SJCRH30 (cell line): ENCODE measurements at regions not wholly inside any gene's neighbourhood (a gene's known extent, or its start where the extent isn't known, plus 50 kb on each side); places are given as distances from the start of the nearest gene placed in this dataset.
A peak's percentile ranks its signal among the peaks of the same experiment; 100 is the strongest.

Experiments
- DNase-seq, 2 experiments: peaks; one replicate each; pipeline ENCODE4 v3.0.0-alpha.2; 2015 to 2020
- H3K27ac ChIP-seq: fragments of 250-450 bp; sonication (Bioruptor Pico); 2 replicates; pipeline ENCODE4 v1.5.1; 2020; ENCODE audit warnings: mild to moderate bottlenecking, moderate library complexity
- H3K27me3 ChIP-seq: fragments of 250-450 bp; sonication (Bioruptor Pico); 2 replicates; pipeline ENCODE4 v1.5.1; 2020; ENCODE audit warnings: mild to moderate bottlenecking, moderate library complexity
- H3K36me3 ChIP-seq: fragments of 250-450 bp; sonication (Bioruptor Pico); 2 replicates; pipeline ENCODE4 v1.5.1; 2020; ENCODE audit warnings: mild to moderate bottlenecking, moderate library complexity
- H3K4me1 ChIP-seq: fragments of 250-450 bp; sonication (Bioruptor Pico); 2 replicates; pipeline ENCODE4 v1.5.1; 2020; ENCODE audit warnings: mild to moderate bottlenecking, moderate library complexity
- H3K4me3 ChIP-seq: fragments of 250-450 bp; sonication (Bioruptor Pico); 2 replicates; pipeline ENCODE4 v1.5.1; 2020; ENCODE audit warnings: mild to moderate bottlenecking, moderate library complexity
- H3K9me3 ChIP-seq: fragments of 250-450 bp; sonication (Bioruptor Pico); replicated peaks from 2 replicates; pipeline ENCODE4 v1.5.1; 2020; ENCODE audit warnings: mild to moderate bottlenecking, moderate library complexity

DNA sequence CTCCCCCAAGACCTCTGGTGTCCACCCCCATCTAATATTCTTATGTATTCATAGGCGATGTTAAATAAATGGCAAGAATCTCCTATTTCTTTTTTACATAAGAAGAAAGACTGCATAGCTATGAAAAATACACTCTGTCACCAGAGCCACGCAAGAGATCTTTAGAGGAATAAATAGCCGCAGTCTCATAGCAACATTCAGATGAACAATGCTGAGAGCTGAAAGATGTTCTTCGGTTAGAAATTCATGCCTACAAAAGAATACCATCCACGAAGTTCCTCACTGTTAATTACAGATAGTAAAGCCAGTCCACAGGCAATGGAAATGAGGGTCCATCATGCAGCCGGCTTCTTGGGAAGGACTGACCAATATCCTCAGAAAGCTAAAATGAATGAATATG lies 76.0 kb upstream of the SOD1 start:
- Histone ChIP-seq H3K4me3 (no peak overlapping the region), H3K9me3 (no peaks in the 10 kb centered on the region), H3K4me1 (no peaks in the 10 kb centered on the region), H3K27me3 (no peaks in the 10 kb centered on the region), H3K36me3 (no peaks in the 10 kb centered on the region), H3K27ac (no peak overlapping the region)
- DNase-seq: no peak

DNA sequence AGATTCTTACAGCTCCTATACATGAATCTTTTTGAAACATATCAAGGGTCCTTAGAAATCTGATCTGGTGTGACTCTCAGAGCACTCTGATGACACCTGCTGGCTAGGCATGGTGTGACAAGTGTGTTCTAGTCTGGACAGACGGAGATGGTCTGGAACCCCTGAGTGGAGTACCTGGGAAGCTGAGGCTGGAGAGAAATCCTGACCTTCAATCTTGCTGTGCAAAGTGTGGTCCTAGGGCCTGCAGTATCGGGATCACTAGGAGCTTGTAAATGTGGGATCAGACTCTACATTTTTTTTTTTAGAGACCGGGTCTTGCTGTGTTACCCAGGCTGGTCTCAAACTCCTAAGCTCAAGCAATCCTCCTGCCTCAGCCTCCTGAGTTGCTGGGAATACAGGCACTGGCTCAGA lies 78.6 kb upstream of the SOD1 start:
- H3K27me3 ChIP-seq: no peaks in the 10 kb centered on the region
- no peaks in the 10 kb centered on the region for H3K9me3 ChIP-seq
- no peak overlapping the region for H3K27ac ChIP-seq
- H3K36me3 ChIP-seq: no peaks in the 10 kb centered on the region
- H3K4me3 ChIP-seq: no peak overlapping the region
- DNase-seq: peak; percentile 58 to 87
- no peaks in the 10 kb centered on the region for H3K4me1 ChIP-seq

DNA sequence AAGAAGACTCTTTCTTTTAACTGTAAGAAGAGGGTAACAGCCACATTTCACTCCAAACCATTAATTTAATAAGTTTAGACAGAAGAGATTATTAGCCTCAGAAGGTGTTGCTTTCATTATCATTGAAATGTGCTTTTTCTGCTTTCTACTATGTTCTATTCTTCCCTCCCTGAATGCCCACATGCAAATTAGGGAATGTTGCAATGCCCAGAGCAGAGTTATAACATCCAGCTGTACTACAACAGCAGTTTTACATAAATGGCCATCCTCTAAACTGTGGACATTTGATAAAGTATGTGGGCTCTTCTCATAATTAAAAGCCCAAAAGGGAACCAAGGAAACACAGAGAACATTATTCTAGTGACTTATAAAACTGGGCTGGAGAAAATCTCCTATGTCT lies 82.2 kb upstream of the SOD1 start:
- H3K27me3 ChIP-seq: no peaks in the 10 kb centered on the region
- no peaks in the 10 kb centered on the region for H3K4me1 ChIP-seq
- no peak for DNase-seq
- no peak overlapping the region for H3K27ac ChIP-seq
- H3K4me3 ChIP-seq: no peak overlapping the region
- peaks cover 4% of the 10 kb centered on the region; the same call in 1 of the 2 replicates for H3K9me3 ChIP-seq
- H3K36me3 ChIP-seq: no peaks in the 10 kb centered on the region

DNA sequence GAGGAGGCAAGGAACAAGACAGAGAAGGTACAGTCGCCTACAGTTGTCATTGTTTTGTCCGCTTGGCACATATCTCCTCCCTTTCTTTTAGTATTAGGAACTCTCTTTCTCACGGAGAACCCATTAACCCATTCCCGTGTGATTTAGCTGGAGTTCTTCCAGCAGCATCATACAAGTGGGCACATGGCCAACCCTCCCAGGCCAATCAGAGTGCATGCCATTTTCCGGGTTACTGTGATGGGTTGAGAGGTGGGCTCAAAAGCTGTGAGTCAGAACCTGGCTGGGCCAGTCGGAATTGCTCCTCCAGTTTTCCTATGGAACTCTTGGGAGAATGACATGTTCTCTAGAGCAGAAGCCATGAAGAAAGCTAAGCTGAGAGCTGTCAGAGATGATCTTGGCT lies 83.1 kb upstream of the SOD1 start:
- Histone ChIP-seq H3K27me3 (no peaks in the 10 kb centered on the region), H3K36me3 (no peaks in the 10 kb centered on the region), H3K9me3 (peaks cover 4% of the 10 kb centered on the region; the same call in 1 of the 2 replicates), H3K4me1 (no peaks in the 10 kb centered on the region), H3K27ac (no peak overlapping the region), H3K4me3 (no peak overlapping the region)
- DNase-seq: peak in 1 of 2 experiments; percentile 14

DNA sequence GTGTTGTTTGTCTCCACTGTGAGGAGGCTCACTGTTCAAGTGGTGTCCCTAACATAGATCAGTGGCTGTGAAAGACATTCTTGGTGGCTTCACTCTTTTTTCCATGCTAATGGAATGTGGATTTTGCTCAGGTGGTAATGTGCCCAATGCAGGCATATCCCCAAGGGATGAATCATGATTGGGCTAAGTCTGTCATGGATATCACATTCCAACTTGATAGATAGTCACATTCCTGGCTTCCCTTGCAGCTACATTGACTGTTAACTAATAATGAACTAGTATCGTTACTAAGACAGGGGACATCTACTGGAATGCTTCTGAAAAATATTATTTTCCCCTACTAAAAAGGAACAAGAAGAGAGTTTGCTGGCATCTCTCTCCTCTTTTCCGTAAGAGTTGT lies 86.3 kb upstream of the SOD1 start:
- Histone ChIP-seq H3K4me3 (no peak overlapping the region), H3K27ac (no peak overlapping the region), H3K4me1 (no peaks in the 10 kb centered on the region)

DNA sequence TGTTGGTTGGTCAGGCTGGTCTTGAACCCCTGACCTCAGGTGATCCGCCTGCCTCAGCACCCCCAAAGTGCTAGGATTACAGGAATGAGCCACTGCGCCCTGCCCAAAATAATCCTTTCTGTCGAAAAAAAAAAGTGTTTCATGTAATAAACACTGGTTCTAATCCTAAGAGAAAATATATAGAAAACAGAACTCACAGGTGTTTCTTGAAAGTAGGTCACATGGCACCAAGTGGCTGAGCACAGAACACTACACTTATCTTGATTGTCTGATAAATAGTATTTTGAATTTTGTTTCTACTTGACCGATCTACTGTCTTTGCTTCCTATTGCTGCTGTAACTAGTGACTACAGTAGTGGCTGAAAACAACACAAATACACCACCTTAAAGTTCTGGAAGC lies 87.6 kb upstream of the SOD1 start:
- Histone ChIP-seq H3K4me3 (no peak overlapping the region), H3K27me3 (no peaks in the 10 kb centered on the region), H3K36me3 (no peaks in the 10 kb centered on the region), H3K4me1 (no peaks in the 10 kb centered on the region), H3K27ac (no peak overlapping the region), H3K9me3 (peaks cover 4% of the 10 kb centered on the region; the same call in 1 of the 2 replicates)
- DNase-seq: no peak

More for the DNA sequence above, 86.3 kb upstream of the SOD1 start:
- Histone ChIP-seq H3K27me3 (no peaks in the 10 kb centered on the region), H3K9me3 (peaks cover 4% of the 10 kb centered on the region; the same call in 1 of the 2 replicates), H3K36me3 (no peaks in the 10 kb centered on the region)
- DNase-seq: no peak

DNA sequence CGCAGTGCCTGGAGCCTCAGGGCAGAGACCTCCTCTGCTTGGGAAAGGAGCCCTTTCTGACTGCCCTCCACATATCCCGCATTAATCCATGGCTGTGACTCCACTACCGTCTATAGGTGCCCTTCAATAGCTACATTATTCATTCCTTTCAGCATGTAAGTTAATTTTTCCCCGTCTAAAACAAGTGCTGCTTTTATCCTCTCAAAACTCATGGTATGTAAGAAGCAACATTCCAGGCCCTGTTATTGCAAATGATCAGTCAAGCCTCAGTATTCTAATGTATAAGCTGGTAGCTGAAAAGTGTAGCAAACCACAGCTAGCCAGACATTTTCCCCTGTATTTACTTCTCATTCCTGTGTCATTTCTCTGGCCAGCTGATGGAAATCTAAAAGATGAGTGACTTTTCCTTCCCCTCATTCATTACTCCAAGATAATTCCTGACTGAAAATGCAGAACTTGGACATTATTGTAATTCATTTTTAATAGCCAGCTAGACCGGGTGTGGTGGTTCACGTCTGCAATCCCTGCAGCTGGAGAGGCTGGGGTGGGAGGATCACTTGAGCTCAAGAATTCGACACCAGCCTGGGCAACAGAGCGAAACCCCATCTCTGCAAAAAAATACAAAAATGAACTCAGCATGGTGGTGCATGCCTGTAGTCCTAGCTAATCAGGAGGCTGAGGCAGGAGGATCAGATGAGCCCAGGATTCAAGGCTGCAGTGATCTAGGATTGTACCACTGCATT lies 88.5 kb upstream of the SOD1 start:
- no peak for DNase-seq
- H3K4me3 ChIP-seq: no peak overlapping the region
- no peak overlapping the region for H3K27ac ChIP-seq
- no peaks in the 10 kb centered on the region for H3K27me3 ChIP-seq
- no peaks in the 10 kb centered on the region for H3K36me3 ChIP-seq
- peaks cover 4% of the 10 kb centered on the region; the same call in 1 of the 2 replicates for H3K9me3 ChIP-seq
- no peaks in the 10 kb centered on the region for H3K4me1 ChIP-seq

DNA sequence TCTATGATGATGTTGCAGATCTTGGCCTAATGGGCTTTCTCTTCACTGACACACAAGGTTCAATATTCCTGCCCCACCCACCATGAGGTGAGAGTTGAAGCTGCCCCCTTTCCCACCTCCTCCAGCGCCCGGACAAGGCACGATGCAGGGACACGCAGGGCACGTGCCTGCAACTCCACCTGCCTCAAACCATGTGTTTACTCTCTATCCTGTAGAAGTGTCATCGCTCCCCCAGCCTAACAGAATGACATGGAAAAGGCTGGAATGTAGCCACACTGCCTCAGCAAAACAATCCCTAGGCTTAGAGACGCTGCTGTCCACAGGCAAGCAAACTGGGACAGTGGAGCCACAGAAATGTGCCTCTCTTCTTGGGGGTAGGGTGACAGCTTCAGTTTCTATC lies 92.9 kb upstream of the SOD1 start:
- H3K9me3 ChIP-seq: no peaks in the 10 kb centered on the region
- no peak overlapping the region for H3K4me3 ChIP-seq
- no peak for DNase-seq
- no peaks in the 10 kb centered on the region for H3K27me3 ChIP-seq
- no peaks in the 10 kb centered on the region for H3K4me1 ChIP-seq
- no peaks in the 10 kb centered on the region for H3K36me3 ChIP-seq
- H3K27ac ChIP-seq: no peak overlapping the region

DNA sequence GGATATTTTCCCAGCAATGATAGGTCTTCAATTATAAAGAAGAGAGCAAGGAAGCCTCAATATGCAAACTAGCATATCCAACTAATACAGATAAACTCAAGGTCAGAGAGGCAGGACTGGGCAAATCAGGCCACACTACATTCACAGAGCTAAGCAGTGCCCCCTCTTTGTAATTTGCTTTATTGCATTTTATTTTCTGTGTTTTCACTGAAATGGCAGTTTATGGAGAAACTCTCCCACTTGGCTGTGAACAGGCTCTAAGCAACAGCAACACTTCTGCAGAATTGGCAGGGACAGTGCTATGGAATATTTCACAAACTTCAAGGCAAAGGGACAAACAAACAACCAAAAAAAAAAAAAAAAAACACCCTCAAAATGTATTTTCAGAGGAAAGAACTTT lies 93.4 kb upstream of the SOD1 start:
- Histone ChIP-seq H3K4me3 (no peak overlapping the region), H3K36me3 (no peaks in the 10 kb centered on the region), H3K4me1 (no peaks in the 10 kb centered on the region), H3K9me3 (no peaks in the 10 kb centered on the region), H3K27ac (no peak overlapping the region), H3K27me3 (no peaks in the 10 kb centered on the region)
- peak in 1 of 2 experiments; percentile 31 for DNase-seq

DNA sequence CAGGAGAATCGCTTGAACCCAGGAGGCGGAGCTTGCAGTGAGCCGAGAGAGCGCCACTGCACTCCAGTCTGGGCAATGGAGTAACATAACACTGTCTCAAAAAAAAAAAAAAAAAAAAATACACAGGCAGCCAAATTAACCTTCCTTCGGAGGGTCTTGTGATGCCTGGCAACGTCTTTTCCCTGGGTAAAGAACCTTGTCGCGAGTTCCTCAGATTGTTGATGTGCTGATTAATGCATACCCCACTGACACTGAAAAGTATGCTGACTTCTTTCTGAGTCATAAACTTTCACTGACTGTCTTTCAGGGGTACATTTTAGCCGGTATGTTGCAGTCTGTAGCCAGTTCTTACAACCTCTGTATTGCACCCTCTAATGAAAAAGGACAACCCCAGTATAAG lies 95.1 kb upstream of the SOD1 start:
- H3K4me1 ChIP-seq: no peaks in the 10 kb centered on the region
- no peak for DNase-seq
- no peaks in the 10 kb centered on the region for H3K36me3 ChIP-seq
- no peaks in the 10 kb centered on the region for H3K27me3 ChIP-seq
- H3K27ac ChIP-seq: no peak overlapping the region
- no peaks in the 10 kb centered on the region for H3K9me3 ChIP-seq
- H3K4me3 ChIP-seq: no peak overlapping the region

DNA sequence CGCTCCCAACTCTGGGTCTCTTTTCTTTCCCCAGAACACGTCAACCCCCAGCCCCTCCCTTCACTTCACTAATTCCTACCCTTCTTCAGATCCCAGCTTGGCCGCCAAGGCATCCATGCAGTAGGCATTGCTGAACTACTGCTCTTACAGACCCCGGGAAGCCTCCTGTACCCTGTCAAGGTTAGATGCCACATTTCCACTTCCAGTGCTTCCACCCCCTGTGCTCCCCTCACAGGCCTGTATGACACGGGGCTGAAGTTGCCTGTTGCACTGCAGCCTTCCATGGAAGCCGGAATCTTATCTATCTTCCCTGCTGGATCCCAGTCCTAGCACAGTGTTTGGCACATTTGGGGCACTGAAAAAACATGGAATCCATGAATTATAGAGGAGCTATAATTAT lies 99.0 kb upstream of the SOD1 start:
- H3K27me3 ChIP-seq: no peaks in the 10 kb centered on the region; the same call in 1 of the 2 replicates
- H3K4me3 ChIP-seq: no peak overlapping the region
- no peak for DNase-seq
- H3K36me3 ChIP-seq: no peaks in the 10 kb centered on the region
- H3K27ac ChIP-seq: no peak overlapping the region
- no peaks in the 10 kb centered on the region for H3K4me1 ChIP-seq
- H3K9me3 ChIP-seq: no peaks in the 10 kb centered on the region

DNA sequence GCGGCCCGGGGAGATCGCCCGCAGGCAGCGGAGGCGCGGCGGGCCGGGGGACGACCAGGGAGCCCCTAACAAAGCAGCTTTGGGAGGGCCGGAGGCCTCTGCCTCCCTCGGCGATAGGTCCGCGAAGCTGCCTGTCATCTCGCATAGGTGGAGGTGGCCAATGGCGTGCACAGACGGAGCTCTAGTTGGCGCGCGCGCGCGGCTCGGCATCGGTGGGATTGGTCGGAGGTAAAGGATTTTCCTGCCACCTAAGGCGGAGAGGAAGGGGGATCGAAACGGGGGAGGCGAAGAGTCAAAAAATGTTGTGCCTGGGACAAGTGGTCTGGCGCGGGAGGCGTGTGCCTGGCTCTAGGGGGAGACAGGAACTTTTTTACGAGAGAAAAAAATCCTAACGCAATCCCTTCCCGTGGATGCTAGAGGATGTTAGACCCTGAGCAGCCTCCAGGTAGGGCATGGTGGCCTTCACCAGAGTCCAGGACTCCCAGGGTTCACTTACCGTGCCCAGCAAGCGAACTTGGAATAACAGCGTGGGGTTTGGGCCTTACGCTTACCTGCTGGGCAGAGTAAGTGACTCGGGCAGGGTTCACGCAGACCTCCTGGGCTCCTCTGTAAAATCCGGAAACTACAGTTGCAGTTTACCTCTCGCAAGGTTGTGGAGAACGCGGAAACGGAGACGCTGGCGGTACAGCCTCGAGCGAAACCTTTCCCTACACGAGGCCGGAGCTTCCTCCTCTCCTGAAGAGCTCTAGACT lies 99.9 kb upstream of the SOD1 start:
- no peaks in the 10 kb centered on the region for H3K4me1 ChIP-seq
- DNase-seq: peak; percentile 93 to 94
- H3K4me3 ChIP-seq: peak overlapping the region; percentile 72
- no peaks in the 10 kb centered on the region for H3K9me3 ChIP-seq
- no peaks in the 10 kb centered on the region for H3K36me3 ChIP-seq
- H3K27me3 ChIP-seq: no peaks in the 10 kb centered on the region; the same call in 1 of the 2 replicates
- H3K27ac ChIP-seq: peak overlapping the region; percentile 36; the same call in 1 of the 2 replicates

DNA sequence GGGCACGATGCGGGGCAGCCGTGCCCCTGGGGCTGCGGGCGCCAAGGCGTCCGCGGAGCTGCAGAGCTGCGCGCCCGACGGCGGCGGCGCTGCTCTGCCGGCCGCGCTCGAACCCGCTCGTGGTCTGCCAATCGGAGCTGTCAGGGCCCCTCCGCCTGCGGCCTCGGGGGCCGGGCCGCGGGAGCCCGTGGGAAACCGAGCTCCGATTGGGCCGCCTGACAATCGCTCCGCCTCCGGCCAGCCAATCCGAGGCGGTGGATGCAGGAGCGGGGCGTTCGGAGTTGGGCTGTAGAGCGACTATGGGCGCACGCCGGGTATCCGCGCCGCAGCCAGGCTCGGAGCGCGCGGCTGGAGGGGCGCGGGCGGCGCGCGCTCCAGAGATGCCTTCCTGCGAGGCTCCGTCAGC lies 100.5 kb upstream of the SOD1 start:
- Histone ChIP-seq H3K4me3 (peak overlapping the region; percentile 72), H3K27me3 (no peaks in the 10 kb centered on the region; the same call in 1 of the 2 replicates), H3K4me1 (no peaks in the 10 kb centered on the region), H3K27ac (peak overlapping the region; percentile 36; the same call in 1 of the 2 replicates), H3K36me3 (no peaks in the 10 kb centered on the region), H3K9me3 (no peaks in the 10 kb centered on the region)
- DNase-seq: peak; percentile 89 to 91

DNA sequence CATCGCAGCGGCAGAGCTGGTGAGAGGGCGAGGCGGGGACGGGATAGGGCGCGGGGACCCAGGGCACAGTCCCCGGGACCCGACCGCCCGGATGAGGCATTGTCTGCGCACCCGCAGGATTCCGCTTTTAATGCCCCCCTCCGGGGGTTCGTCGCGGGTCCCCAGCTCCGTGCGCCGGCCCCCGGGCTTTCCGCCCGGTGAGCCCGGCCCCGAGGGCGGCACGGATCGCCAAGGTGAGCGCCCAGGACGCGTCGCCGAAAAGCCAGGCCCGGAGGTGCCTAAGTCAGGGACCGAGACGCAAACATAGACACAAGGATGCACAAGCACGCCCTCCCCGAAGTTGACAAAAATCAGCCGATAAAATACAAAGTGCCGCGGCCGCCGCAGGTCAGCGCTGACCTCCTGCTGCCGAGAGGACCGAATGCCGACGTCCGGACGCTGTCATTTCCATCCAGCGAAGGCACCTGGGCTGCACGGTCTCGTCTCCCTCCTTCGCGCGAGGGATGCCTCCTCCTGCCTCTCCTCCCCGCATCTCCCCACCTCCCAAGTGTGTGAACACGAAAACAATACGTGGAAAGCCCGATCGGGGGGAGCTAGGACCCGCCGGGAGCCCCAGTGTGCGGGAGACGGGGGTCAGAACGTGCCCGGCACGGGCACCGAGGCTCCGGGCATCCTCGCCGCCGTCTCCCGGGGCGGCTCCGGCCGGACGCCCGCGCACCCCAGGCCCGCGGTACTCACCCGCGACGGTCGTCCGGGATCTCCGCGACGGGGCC lies 101.1 kb upstream of the SOD1 start:
- no peaks in the 10 kb centered on the region; the same call in 1 of the 2 replicates for H3K27me3 ChIP-seq
- H3K4me1 ChIP-seq: no peaks in the 10 kb centered on the region
- peak; percentile 52 to 57 for DNase-seq
- H3K9me3 ChIP-seq: no peaks in the 10 kb centered on the region
- peak overlapping the region; percentile 72 for H3K4me3 ChIP-seq
- no peak overlapping the region for H3K27ac ChIP-seq
- H3K36me3 ChIP-seq: no peaks in the 10 kb centered on the region
